Uterus (tissue), 2 donors: ENCODE measurements at regions not wholly inside any gene's neighbourhood (a gene's known extent, or its start where the extent isn't known, plus 50 kb on each side); places are given as distances from the start of the nearest gene placed in this dataset.

ENCODE experiments used
- POLR2A ChIP-seq, 2 donors: fragments of 450-650 bp; IDR thresholded peaks; one replicate each; pipeline ENCODE4 v1.6.1; 2016; ENCODE audit warnings: antibody characterized with exemption in 2 of 2, mild to moderate bottlenecking in 1 of 2, moderate library complexity in 1 of 2
- TF ChIP-seq, protein P1 (sequence below), 4 experiments: fragments of 200-600 bp in 2 of 4; fragments of 450-650 bp in 2 of 4; sonication (generic) in 2 of 4; IDR thresholded peaks; one replicate each; pipeline ENCODE4 v1.5.1; 2016 to 2019; ENCODE audit warnings: antibody characterized with exemption in 4 of 4, mild to moderate bottlenecking in 2 of 4, moderate library complexity in 1 of 4

DNA sequence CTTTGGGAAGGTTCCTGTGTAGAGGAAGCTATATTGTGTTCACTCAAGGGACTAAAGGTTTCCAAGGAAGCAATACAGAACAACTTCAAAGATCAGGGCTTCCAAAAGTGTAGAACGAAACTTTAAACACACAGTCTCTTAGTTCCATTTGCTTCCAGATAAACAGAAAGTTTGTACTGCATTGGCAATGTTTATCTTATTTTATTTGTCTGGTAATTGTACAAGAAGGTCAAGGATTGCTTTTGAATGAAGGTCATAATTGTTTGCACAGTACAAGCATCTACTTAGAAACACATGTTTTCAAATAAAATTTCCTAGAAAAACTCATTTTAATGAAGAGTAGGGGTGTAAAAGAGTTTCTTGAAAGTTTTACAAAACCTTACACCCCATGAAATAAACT, 712.7 kb upstream of the SGCG start:
- TF ChIP-seq, protein P1, sequence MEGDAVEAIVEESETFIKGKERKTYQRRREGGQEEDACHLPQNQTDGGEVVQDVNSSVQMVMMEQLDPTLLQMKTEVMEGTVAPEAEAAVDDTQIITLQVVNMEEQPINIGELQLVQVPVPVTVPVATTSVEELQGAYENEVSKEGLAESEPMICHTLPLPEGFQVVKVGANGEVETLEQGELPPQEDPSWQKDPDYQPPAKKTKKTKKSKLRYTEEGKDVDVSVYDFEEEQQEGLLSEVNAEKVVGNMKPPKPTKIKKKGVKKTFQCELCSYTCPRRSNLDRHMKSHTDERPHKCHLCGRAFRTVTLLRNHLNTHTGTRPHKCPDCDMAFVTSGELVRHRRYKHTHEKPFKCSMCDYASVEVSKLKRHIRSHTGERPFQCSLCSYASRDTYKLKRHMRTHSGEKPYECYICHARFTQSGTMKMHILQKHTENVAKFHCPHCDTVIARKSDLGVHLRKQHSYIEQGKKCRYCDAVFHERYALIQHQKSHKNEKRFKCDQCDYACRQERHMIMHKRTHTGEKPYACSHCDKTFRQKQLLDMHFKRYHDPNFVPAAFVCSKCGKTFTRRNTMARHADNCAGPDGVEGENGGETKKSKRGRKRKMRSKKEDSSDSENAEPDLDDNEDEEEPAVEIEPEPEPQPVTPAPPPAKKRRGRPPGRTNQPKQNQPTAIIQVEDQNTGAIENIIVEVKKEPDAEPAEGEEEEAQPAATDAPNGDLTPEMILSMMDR (IDR thresholded peaks at IDR 0.05) = no peak
- TF ChIP-seq POLR2A (IDR thresholded peaks at IDR 0.05) = no peak
